PC-9 (cell line): ENCODE measurements at regions not wholly inside any gene's neighbourhood (a gene's known extent, or its start where the extent isn't known, plus 50 kb on each side); places are given as distances from the start of the nearest gene placed in this dataset.

Experiments used
- BruUV-seq: library from RNA; stranded (reverse); fragments of 400-500 nt; replicated peaks from 2 replicates; lab custom pipeline; 2021; lab: Mats Ljungman, UMichigan
- CTCF ChIA-PET: fragments of 300-600 bp; sonication (Branson Sonifier 250); formaldehyde crosslinking; loops from one replicate; lab custom pipeline; 2022; ENCODE audit warnings: antibody characterized with exemption; lab: Charles Lee
- POLR2A ChIA-PET: fragments of 300-600 bp; sonication (Branson Sonifier 250); formaldehyde crosslinking; loops from one replicate; lab custom pipeline; 2022; ENCODE audit warnings: antibody characterized with exemption; ENCODE audit not compliant: unreplicated experiment; lab: Charles Lee
- DNase-seq, 2 experiments: peaks; one replicate each; pipeline versions ENCODE4 v3.0.0 to v3.0.0-alpha.2; 2015 to 2022; ENCODE audit warnings: mixed read lengths in 1 of 2
- H2AFZ ChIP-seq: fragments of 200-600 bp; sonication (generic); 2 replicates; pipeline ENCODE4 v1.8.1; 2017; ENCODE audit warnings: antibody characterized with exemption
- H3F3A ChIP-seq: fragments of 200-600 bp; sonication (generic); 2 replicates; pipeline ENCODE4 v1.8.1; 2017; ENCODE audit warnings: antibody characterized with exemption, mild to moderate bottlenecking, low read depth; ENCODE audit not compliant: insufficient read depth
- H3K27ac ChIP-seq: fragments of 200-600 bp; sonication (generic); 2 replicates; pipeline ENCODE4 v1.6.1; 2016; ENCODE audit warnings: mixed run types
- H3K27me3 ChIP-seq: fragments of 200-600 bp; sonication (generic); 2 replicates; pipeline ENCODE4 v1.6.1; 2016; ENCODE audit warnings: low read depth, mixed run types; ENCODE audit not compliant: insufficient read depth
- H3K36me3 ChIP-seq: fragments of 200-600 bp; sonication (generic); 2 replicates; pipeline ENCODE4 v1.6.1; 2016; ENCODE audit warnings: low read depth, mixed run types
- H3K4me1 ChIP-seq: fragments of 200-600 bp; sonication (generic); replicated peaks from 2 replicates; pipeline ENCODE4 v1.6.1; 2016; ENCODE audit warnings: mixed run types; ENCODE audit not compliant: insufficient read depth
- H3K4me2 ChIP-seq: fragments of 200-600 bp; sonication (generic); 2 replicates; pipeline ENCODE4 v1.6.1; 2017; ENCODE audit warnings: mixed run types
- H3K4me3 ChIP-seq: fragments of 200-600 bp; sonication (generic); 2 replicates; pipeline ENCODE4 v1.6.1; 2016; ENCODE audit warnings: mixed run types
- H3K79me2 ChIP-seq: fragments of 200-600 bp; sonication (generic); 2 replicates; pipeline ENCODE4 v1.6.1; 2017; ENCODE audit warnings: low read depth, mixed run types
- H3K9me2 ChIP-seq: fragments of 200-600 bp; sonication (generic); 2 replicates; pipeline ENCODE4 v1.8.1; 2017; ENCODE audit warnings: mild to moderate bottlenecking; ENCODE audit not compliant: insufficient read depth
- H3K9me3 ChIP-seq: fragments of 200-600 bp; sonication (generic); 2 replicates; pipeline ENCODE4 v1.8.1; 2016; ENCODE audit warnings: low read depth; ENCODE audit not compliant: insufficient read depth
- H4K20me1 ChIP-seq: fragments of 200-600 bp; sonication (generic); 2 replicates; pipeline ENCODE4 v1.8.1; 2017; ENCODE audit not compliant: insufficient read depth
- CTCF ChIP-seq: fragments of 200-600 bp; sonication (generic); conservative IDR thresholded peaks from 2 replicates; pipeline ENCODE4 v1.6.1; 2017; ENCODE audit warnings: mixed run types, antibody characterized with exemption, mild to moderate bottlenecking, moderate library complexity
- EZH2 ChIP-seq: fragments of 200-600 bp; sonication (generic); IDR thresholded peaks from 2 replicates; pipeline ENCODE4 v1.8.0; 2017; ENCODE audit warnings: antibody characterized with exemption, low read depth
- intact Hi-C: fragments of 100-400 bp; cut with micrococcal nuclease; formaldehyde crosslinking; loops from one replicate; pipeline ENCODE4 v1.10.0; 2022; ENCODE audit not compliant: unreplicated experiment

GRCh38 chr14:98428483-98428994, 843.5 kb downstream of the BCL11B start:
- Histone ChIP-seq H3K9me3 (no peaks in the 10 kb centered on the region), H3K4me3 (no peak overlapping the region), H3K27ac (no peak overlapping the region), H3K4me2 (no peak overlapping the region), H3K79me2 (no peaks in the 10 kb centered on the region), H4K20me1 (no peaks in the 10 kb centered on the region), H3K27me3 (no peaks in the 10 kb centered on the region), H3K9me2 (no peaks in the 10 kb centered on the region), H3K36me3 (no peaks in the 10 kb centered on the region), H3F3A (no peaks in the 10 kb centered on the region), H2AFZ (no peak overlapping the region), H3K4me1 (no peaks in the 10 kb centered on the region)
- ChIA-PET CTCF (no interaction called here), POLR2A (no interaction called here)
- TF ChIP-seq EZH2 (no peak), CTCF (no peak)
- BruUV-seq: no TSS peak
- no peak for DNase-seq
- intact Hi-C loops: no loop called here

- intact Hi-C loops: no loop called here
These were observed 838.6 kb downstream of the BCL11B start for GRCh38 chr14:98433436-98433835.

GRCh38 chr14:98437113-98437512, 834.9 kb downstream of the BCL11B start:
- BruUV-seq: no TSS peak
- POLR2A ChIA-PET: no interaction called here

More at GRCh38 chr14:98433436-98433835, 838.6 kb downstream of the BCL11B start:
- Histone ChIP-seq H3K4me1 (no peaks in the 10 kb centered on the region), H4K20me1 (no peaks in the 10 kb centered on the region), H2AFZ (no peak overlapping the region), H3K4me2 (no peak overlapping the region), H3K36me3 (no peaks in the 10 kb centered on the region), H3K9me3 (no peaks in the 10 kb centered on the region), H3K27ac (no peak overlapping the region), H3K79me2 (no peaks in the 10 kb centered on the region), H3K4me3 (no peak overlapping the region), H3F3A (no peaks in the 10 kb centered on the region), H3K27me3 (no peaks in the 10 kb centered on the region), H3K9me2 (no peaks in the 10 kb centered on the region)
- BruUV-seq: no TSS peak
- no peak for DNase-seq
- ChIA-PET POLR2A (no interaction called here), CTCF (no interaction called here)
- TF ChIP-seq EZH2 (no peak), CTCF (no peak)

More at GRCh38 chr14:98437113-98437512, 834.9 kb downstream of the BCL11B start:
- no peak for TF ChIP-seq CTCF
- no peak for TF ChIP-seq EZH2
- H3K4me3 ChIP-seq: no peak overlapping the region
- no peaks in the 10 kb centered on the region for H3K9me2 ChIP-seq
- no peaks in the 10 kb centered on the region for H3K79me2 ChIP-seq
- H3K4me2 ChIP-seq: no peak overlapping the region
- intact Hi-C loops: no loop called here
- CTCF ChIA-PET: no interaction called here
- no peak overlapping the region for H3K27ac ChIP-seq
- H3K27me3 ChIP-seq: no peaks in the 10 kb centered on the region
- H4K20me1 ChIP-seq: no peaks in the 10 kb centered on the region
- no peaks in the 10 kb centered on the region for H3F3A ChIP-seq
- DNase-seq: no peak
- H3K4me1 ChIP-seq: no peaks in the 10 kb centered on the region
- no peak overlapping the region for H2AFZ ChIP-seq
- no peaks in the 10 kb centered on the region for H3K9me3 ChIP-seq
- H3K36me3 ChIP-seq: no peaks in the 10 kb centered on the region
